Keratinocyte (primary cell): ENCODE measurements at regions not wholly inside any gene's neighbourhood (a gene's known extent, or its start where the extent isn't known, plus 50 kb on each side); places are given as distances from the start of the nearest gene placed in this dataset.

Experiments used
- DNase-seq: peaks from one replicate; pipeline ENCODE4 v3.0.0-alpha.2; 2011; ENCODE audit warnings: low read depth, missing footprints, low spot score
- FAIRE-seq: peaks from 2 replicates; lab custom pipeline; 2011; peaks lifted over from hg19 to GRCh38; lab: Jason Lieb, UNC
- H2AFZ ChIP-seq: 2 replicates; pipeline ENCODE4 v1.6.0; 2012; ENCODE audit warnings: low read length, control low read depth, inconsistent platforms; ENCODE audit not compliant: control insufficient read depth
- H3K27ac ChIP-seq: 2 replicates; pipeline ENCODE4 v1.5.1; 2011; ENCODE audit warnings: low read length; ENCODE audit not compliant: control insufficient read depth, insufficient read depth
- H3K27me3 ChIP-seq: 3 replicates; pipeline ENCODE4 v1.6.0; 2011; ENCODE audit warnings: low read length; ENCODE audit not compliant: control insufficient read depth, insufficient read depth; ENCODE audit errors: extremely low read depth
- H3K36me3 ChIP-seq, 2 experiments: 2 replicates in 1 of 2; 3 replicates in 1 of 2; pipeline ENCODE4 v1.5.1; 2011; ENCODE audit warnings: low read length in 2 of 2, mild to moderate bottlenecking in 1 of 2; ENCODE audit not compliant: control insufficient read depth in 2 of 2, insufficient read depth in 2 of 2; ENCODE audit errors: extremely low read depth in 1 of 2
- H3K4me1 ChIP-seq: 3 replicates; pipeline ENCODE4 v1.5.1; 2011; ENCODE audit warnings: low read length; ENCODE audit not compliant: control insufficient read depth, insufficient read depth; ENCODE audit errors: extremely low read depth
- H3K4me2 ChIP-seq: 3 replicates; pipeline ENCODE4 v1.6.0; 2011; ENCODE audit warnings: low read depth, low read length; ENCODE audit not compliant: control insufficient read depth, insufficient read depth; ENCODE audit errors: extremely low read depth
- H3K4me3 ChIP-seq, 3 experiments: fragments of 200-600 bp in 1 of 3; sonication (generic) in 1 of 3; 2 replicates in 2 of 3; 3 replicates in 1 of 3; pipeline ENCODE4 v1.5.1; 2011 to 2016; ENCODE audit warnings: low read length in 3 of 3, mild to moderate bottlenecking in 3 of 3, control low read depth in 2 of 3, inconsistent platforms in 1 of 3, low read depth in 1 of 3, mixed read lengths in 1 of 3, mixed run types in 1 of 3, moderate library complexity in 1 of 3; ENCODE audit not compliant: control insufficient read depth in 2 of 3, insufficient read depth in 2 of 3; ENCODE audit errors: extremely low read depth in 1 of 3
- H3K79me2 ChIP-seq: 2 replicates; pipeline ENCODE4 v1.6.0; 2012; ENCODE audit warnings: low read length; ENCODE audit not compliant: control insufficient read depth, insufficient read depth
- H3K9ac ChIP-seq: 3 replicates; pipeline ENCODE4 v1.6.0; 2011; ENCODE audit warnings: low read length; ENCODE audit not compliant: control insufficient read depth, insufficient read depth; ENCODE audit errors: extremely low read depth
- H3K9me1 ChIP-seq: 3 replicates; pipeline ENCODE4 v1.6.0; 2011; ENCODE audit warnings: low read length; ENCODE audit not compliant: control insufficient read depth, insufficient read depth; ENCODE audit errors: extremely low read depth
- H3K9me3 ChIP-seq: 2 replicates; pipeline ENCODE4 v1.5.1; 2012; ENCODE audit warnings: low read depth, low read length; ENCODE audit not compliant: control insufficient read depth
- H4K20me1 ChIP-seq: 3 replicates; pipeline ENCODE4 v1.6.0; 2011; ENCODE audit warnings: low read length; ENCODE audit not compliant: control insufficient read depth, insufficient read depth; ENCODE audit errors: extremely low read depth
- EZH2 ChIP-seq: IDR thresholded peaks from one replicate; pipeline ENCODE4 v1.6.1; 2012; ENCODE audit warnings: inconsistent platforms, mild to moderate bottlenecking, low read length, moderate library complexity
- dilution Hi-C: fragments of 300-500 bp; cut with MboI; formaldehyde crosslinking; loops from one replicate; pipeline ENCODE4 v1.7.0; 2020; ENCODE audit warnings: low sequenced_read_pairs; ENCODE audit not compliant: extremely low pct_ligation_motif_present
- TF ChIP-seq, protein P1 (sequence below), 3 experiments: IDR thresholded peaks in 1 of 3; conservative IDR thresholded peaks in 1 of 3; optimal IDR thresholded peaks in 1 of 3; 2 replicates in 2 of 3; 3 replicates in 1 of 3; pipeline versions ENCODE3 to v1.5.1; 2011; ENCODE audit warnings: low read length in 3 of 3, mild to moderate bottlenecking in 3 of 3, moderate library complexity in 2 of 3, control low read depth in 1 of 3, inconsistent platforms in 1 of 3; ENCODE audit not compliant: insufficient read depth in 2 of 3; ENCODE audit errors: extremely low read depth in 1 of 3

DNA sequence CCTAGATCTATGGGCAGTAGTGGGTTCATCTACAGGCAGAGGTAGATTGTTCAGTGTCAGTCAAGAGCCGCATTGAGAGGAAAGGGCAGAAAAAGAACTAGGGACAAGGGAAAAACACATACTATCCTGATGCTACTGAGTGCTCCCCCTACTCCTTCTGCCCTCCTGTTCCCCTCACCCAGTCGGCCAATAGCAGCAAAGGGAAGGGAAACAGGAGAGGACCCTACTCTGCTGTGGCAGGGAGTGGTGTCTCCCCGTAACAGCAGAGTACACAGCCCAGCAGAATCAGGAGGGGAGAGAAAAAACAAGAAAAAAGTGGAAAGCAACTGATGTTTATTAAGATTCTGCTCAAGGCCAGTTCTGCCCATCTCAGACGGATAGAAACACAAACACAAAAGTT, 136.1 kb upstream of the CCDC150 start:
- TF ChIP-seq, protein P1, sequence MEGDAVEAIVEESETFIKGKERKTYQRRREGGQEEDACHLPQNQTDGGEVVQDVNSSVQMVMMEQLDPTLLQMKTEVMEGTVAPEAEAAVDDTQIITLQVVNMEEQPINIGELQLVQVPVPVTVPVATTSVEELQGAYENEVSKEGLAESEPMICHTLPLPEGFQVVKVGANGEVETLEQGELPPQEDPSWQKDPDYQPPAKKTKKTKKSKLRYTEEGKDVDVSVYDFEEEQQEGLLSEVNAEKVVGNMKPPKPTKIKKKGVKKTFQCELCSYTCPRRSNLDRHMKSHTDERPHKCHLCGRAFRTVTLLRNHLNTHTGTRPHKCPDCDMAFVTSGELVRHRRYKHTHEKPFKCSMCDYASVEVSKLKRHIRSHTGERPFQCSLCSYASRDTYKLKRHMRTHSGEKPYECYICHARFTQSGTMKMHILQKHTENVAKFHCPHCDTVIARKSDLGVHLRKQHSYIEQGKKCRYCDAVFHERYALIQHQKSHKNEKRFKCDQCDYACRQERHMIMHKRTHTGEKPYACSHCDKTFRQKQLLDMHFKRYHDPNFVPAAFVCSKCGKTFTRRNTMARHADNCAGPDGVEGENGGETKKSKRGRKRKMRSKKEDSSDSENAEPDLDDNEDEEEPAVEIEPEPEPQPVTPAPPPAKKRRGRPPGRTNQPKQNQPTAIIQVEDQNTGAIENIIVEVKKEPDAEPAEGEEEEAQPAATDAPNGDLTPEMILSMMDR (optimal IDR thresholded peaks at IDR 0.05 in 1 of 3, IDR thresholded peaks at IDR 0.05 in 1 of 3, conservative IDR thresholded peaks at IDR 0.05 in 1 of 3; ENCODE audit: extremely low read depth in 1 of 3, insufficient read depth in 2 of 3, low read length in 3 of 3): no peak
- TF ChIP-seq EZH2: no peak
- Histone ChIP-seq H3K27ac (no peak overlapping the region), H3K4me2 (no peak overlapping the region), H2AFZ (no peak overlapping the region), H3K36me3 (no peaks in the 10 kb centered on the region), H3K9ac (no peak overlapping the region), H3K79me2 (no peaks in the 10 kb centered on the region), H4K20me1 (no peaks in the 10 kb centered on the region), H3K9me3 (peaks cover 3% of the 10 kb centered on the region), H3K27me3 (no peaks in the 10 kb centered on the region), H3K9me1 (no peaks in the 10 kb centered on the region), H3K4me1 (no peaks in the 10 kb centered on the region), H3K4me3 (no peak overlapping the region)
- FAIRE-seq (no peak), DNase-seq (no peak)
- dilution Hi-C loops: no loop called here

DNA sequence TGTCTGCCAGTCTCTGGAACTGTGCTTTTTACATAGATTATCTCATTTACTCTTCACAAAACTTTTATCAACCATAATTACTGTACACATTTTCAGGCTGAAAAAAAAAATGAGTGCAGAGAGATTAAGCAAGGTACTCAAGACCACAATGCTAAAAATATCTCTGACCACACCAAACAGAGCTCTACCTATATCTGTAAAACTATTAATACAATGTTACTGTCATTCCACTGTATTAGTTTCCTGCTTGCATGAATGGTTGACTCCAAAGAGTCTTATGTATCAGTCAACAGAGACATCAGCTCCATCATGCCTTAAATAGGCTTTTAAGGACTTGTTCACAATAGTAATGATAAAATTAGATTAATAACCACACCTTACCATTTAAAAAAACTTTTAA, 134.7 kb upstream of the CCDC150 start:
- dilution Hi-C loops: no loop called here

More for the DNA sequence above, 134.7 kb upstream of the CCDC150 start:
- Histone ChIP-seq H3K27ac (no peak overlapping the region), H3K4me3 (no peak overlapping the region), H3K79me2 (no peaks in the 10 kb centered on the region), H3K36me3 (no peaks in the 10 kb centered on the region), H3K27me3 (no peaks in the 10 kb centered on the region), H3K4me2 (no peak overlapping the region), H4K20me1 (no peaks in the 10 kb centered on the region), H2AFZ (no peak overlapping the region), H3K9me3 (no peaks in the 10 kb centered on the region), H3K4me1 (no peaks in the 10 kb centered on the region), H3K9ac (no peak overlapping the region), H3K9me1 (no peaks in the 10 kb centered on the region)
- no peak for TF ChIP-seq EZH2
- TF ChIP-seq, protein P1 (optimal IDR thresholded peaks at IDR 0.05 in 1 of 3, IDR thresholded peaks at IDR 0.05 in 1 of 3, conservative IDR thresholded peaks at IDR 0.05 in 1 of 3; ENCODE audit: extremely low read depth in 1 of 3, insufficient read depth in 2 of 3, low read length in 3 of 3): no peak
- no peak for FAIRE-seq
- no peak for DNase-seq
